ENCODE measurements at regions not wholly inside any gene's neighbourhood (a gene's known extent, or its start where the extent isn't known, plus 50 kb on each side); places are given as distances from the start of the nearest gene placed in this dataset.

DNA sequence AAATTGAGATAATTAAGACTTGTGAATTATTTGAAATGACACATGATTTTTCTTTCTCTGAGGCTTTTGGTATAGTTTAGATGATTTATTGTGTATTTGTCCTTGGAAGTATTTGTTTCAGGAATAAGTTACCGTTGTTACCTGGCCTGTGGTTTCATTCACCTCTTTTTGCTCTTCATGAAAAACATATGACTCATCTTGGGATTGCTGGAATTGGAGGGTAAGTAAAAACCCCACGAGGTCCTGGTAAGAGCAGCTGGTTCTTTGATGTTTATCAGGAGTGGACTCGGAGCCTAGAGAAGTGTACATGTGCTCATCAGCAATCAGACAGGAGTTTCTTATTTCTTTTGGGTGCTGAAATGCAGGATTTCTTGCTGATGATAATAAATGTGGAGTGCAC lies 275.3 kb downstream of the PSAT1 start:
- Histone ChIP-seq H2AFZ (ENCODE audit: low read length) (no peak overlapping the region), H3K9ac (replicated peaks in 1 of 4; ENCODE audit: extremely low read depth in 1 of 4, low read depth in 3 of 4, low read length in 3 of 4) (no peak overlapping the region), H3K27ac (ENCODE audit: low read depth, low read length) (no peak overlapping the region), H2BK120ac (replicated peaks; ENCODE audit: low read depth, low read length) (no peak overlapping the region), H3K79me2 (ENCODE audit: control insufficient read depth in 1 of 2, insufficient read depth in 2 of 2, low read length in 2 of 2) (no peaks in the 10 kb centered on the region), H3K4me1 (replicated peaks in 1 of 4; ENCODE audit: control insufficient read depth in 3 of 4, insufficient read depth in 4 of 4, low read length in 3 of 4) (peaks cover 0 to 7% (median 6%) of the 10 kb centered on the region in 4 experiments; a peak in 3 of 7 replicates), H3K27me3 (replicated peaks in 1 of 4; ENCODE audit: control insufficient read depth in 3 of 4, extremely low read depth in 1 of 4, insufficient read depth in 3 of 4, low read length in 3 of 4) (no peaks in the 10 kb centered on the region), H3K14ac (ENCODE audit: insufficient read length) (no peak overlapping the region), H3K18ac (ENCODE audit: extremely low read depth, low read length) (no peak overlapping the region), H3K56ac (replicated peaks; ENCODE audit: insufficient read length, low read depth, low read length) (no peak overlapping the region), H2AK5ac (ENCODE audit: low read depth, low read length) (no peak overlapping the region), H3K4me3 (ENCODE audit: extremely low read depth in 1 of 4, insufficient read depth in 2 of 4, low read depth in 3 of 4, low read length in 4 of 4) (no peak overlapping the region), H4K5ac (ENCODE audit: insufficient read length, low read depth, low read length) (no peak overlapping the region), H2BK5ac (ENCODE audit: low read depth, low read length) (no peak overlapping the region), H2BK15ac (ENCODE audit: low read length) (no peak overlapping the region), H4K20me1 (replicated peaks in 1 of 2; ENCODE audit: control insufficient read depth in 1 of 2, insufficient read depth in 2 of 2, low read length in 2 of 2) (no peaks in the 10 kb centered on the region), H3K23ac (ENCODE audit: insufficient read length) (no peak overlapping the region), H4K91ac (replicated peaks; ENCODE audit: insufficient read length, low read length) (no peak overlapping the region), H2BK20ac (ENCODE audit: low read length) (no peak overlapping the region), H3K23me2 (ENCODE audit: low read depth, low read length) (no peaks in the 10 kb centered on the region), H3K36me3 (ENCODE audit: control insufficient read depth in 2 of 4, insufficient read depth in 4 of 4, low read length in 3 of 4) (no peaks in the 10 kb centered on the region), H3K9me3 (ENCODE audit: insufficient read depth in 2 of 2, low read depth in 1 of 2, low read length in 1 of 2) (no peaks in the 10 kb centered on the region), H3K79me1 (ENCODE audit: low read depth, low read length) (no peaks in the 10 kb centered on the region), H4K8ac (ENCODE audit: extremely low read depth, insufficient read depth, low read length) (no peak overlapping the region), H3K4ac (replicated peaks; ENCODE audit: insufficient read length, low read depth, low read length) (no peak overlapping the region), H3K4me2 (ENCODE audit: insufficient read depth in 1 of 2, low read depth in 2 of 2, low read length in 2 of 2) (no peak overlapping the region), H2BK12ac (ENCODE audit: low read depth, low read length) (no peak overlapping the region)
- ChIA-PET CTCF (ENCODE audit: partially characterized antibody) (interaction anchor here (0.7 to 1.5 kb wide), 3 partner anchors 9 to 204 kb away, joined by 3 read pairs; no protein-coding TSS in a partner anchor), POLR2A (ENCODE audit: partially characterized antibody) (no interaction called here)
- FAIRE-seq (no peak), DNase-seq (ENCODE audit: low read depth in 1 of 2, low spot score in 2 of 2) (no peak)
- TF ChIP-seq EGR1 (IDR thresholded peaks at IDR 0.05; ENCODE audit: borderline replicate concordance, low read depth, low read length) (no peak), SAP30 (IDR thresholded peaks at IDR 0.05; ENCODE audit: insufficient read depth, insufficient replicate concordance, low read length) (no peak), NANOG (IDR thresholded peaks at IDR 0.05; ENCODE audit: insufficient read depth, low read depth, low read length, poor library complexity, severe bottlenecking) (no peak), MAFK (IDR thresholded peaks at IDR 0.05; ENCODE audit: low read depth, low read length) (no peak), RNF2 (IDR thresholded peaks at IDR 0.05; ENCODE audit: borderline replicate concordance, low read depth, low read length, missing control alignments, poor library complexity, severe bottlenecking) (no peak), EP300 (IDR thresholded peaks at IDR 0.05; ENCODE audit: borderline replicate concordance in 1 of 2, low read depth in 2 of 2, low read length in 2 of 2) (no peak), FOSL1 (IDR thresholded peaks at IDR 0.05; ENCODE audit: insufficient read depth, low read depth, low read length) (no peak), USF2 (IDR thresholded peaks at IDR 0.05; ENCODE audit: low read length) (no peak), SRF (IDR thresholded peaks at IDR 0.05; ENCODE audit: low read depth, low read length) (no peak), EZH2 (IDR thresholded peaks at IDR 0.05; ENCODE audit: low read depth, low read length, severe bottlenecking) (no peak), BCL11A (IDR thresholded peaks at IDR 0.05; ENCODE audit: low read depth in 2 of 2, low read length in 2 of 2) (no peak)
- WGBS, 2 experiments (ENCODE audit: extremely low coverage in 1 of 2, insufficient coverage in 1 of 2, insufficient read length in 1 of 2, insufficient replicate concordance in 2 of 2, low coverage in 1 of 2, low lambda C conversion rate in 2 of 2, missing lambda C conversion rate in 1 of 2): 90% methylated on average over 3 of the region's 3 CpGs; no CpG with 5 or more reads in 1 of the 2 experiments
